Prostate gland (tissue), 2 donors: ENCODE measurements at regions not wholly inside any gene's neighbourhood (a gene's known extent, or its start where the extent isn't known, plus 50 kb on each side); places are given as distances from the start of the nearest gene placed in this dataset.

Experiments used
- DNase-seq: peaks from one replicate; pipeline ENCODE4 v3.0.0-alpha.2; 2019; ENCODE audit warnings: low spot score
- H3K27ac ChIP-seq, 2 donors: fragments of 200-600 bp; sonication (generic); 2 replicates each; pipeline ENCODE4 v1.5.1; 2017 to 2019
- H3K27me3 ChIP-seq: fragments of 200-600 bp; sonication (generic); replicated peaks from 2 replicates; pipeline ENCODE4 v1.5.1; 2019; ENCODE audit not compliant: insufficient read depth
- H3K36me3 ChIP-seq, 2 donors: fragments of 200-600 bp; sonication (generic); 1 replicate in 1 of 2; 2 replicates in 1 of 2; pipeline versions ENCODE4 v1.5.1 to v1.8.1; 2017 to 2019
- H3K4me1 ChIP-seq: fragments of 200-600 bp; sonication (generic); replicated peaks from 2 replicates; pipeline ENCODE4 v1.5.1; 2019
- H3K4me3 ChIP-seq, 2 donors: fragments of 200-600 bp; sonication (generic); 2 replicates each; pipeline ENCODE4 v1.5.1; 2017 to 2019
- H3K9me3 ChIP-seq: fragments of 200-600 bp; sonication (generic); 2 replicates; pipeline ENCODE4 v1.5.1; 2017
- POLR2A ChIP-seq: fragments of 450-650 bp; IDR thresholded peaks from one replicate; pipeline ENCODE4 v1.6.1; 2016; ENCODE audit warnings: antibody characterized with exemption, mild to moderate bottlenecking
- POLR2AphosphoS5 ChIP-seq: sonication (generic); formaldehyde crosslinking; IDR thresholded peaks from one replicate; pipeline ENCODE4 v1.6.1; 2017; ENCODE audit warnings: antibody characterized with exemption
- WGBS: methylation state at CpG from one replicate; pipeline ENCODE4 v1.1.5; 2018; 5-methylcytosine and 5-hydroxymethylcytosine counted together
- intact Hi-C: fragments of 100-400 bp; cut with DNase I; formaldehyde crosslinking; loops from one replicate; pipeline ENCODE4 v1.14.2; 2022
- TF ChIP-seq, protein P1 (sequence below), 4 experiments: fragments of 200-600 bp in 2 of 4; fragments of 450-650 bp in 2 of 4; sonication (generic) in 2 of 4; IDR thresholded peaks; 1 replicate in 3 of 4; 2 replicates in 1 of 4; pipeline ENCODE4 v1.5.1; 2016 to 2019; ENCODE audit warnings: antibody characterized with exemption in 4 of 4, mild to moderate bottlenecking in 2 of 4, moderate library complexity in 2 of 4

GRCh38 chr22:22129387-22129786 is 115.2 kb upstream of the VPREB1 start:
- WGBS, result 79% methylated on average over 3 of the region's 3 CpGs
- Histone ChIP-seq H3K36me3 (no peaks in the 10 kb centered on the region), H3K4me3 (no peak overlapping the region), H3K27me3 (no peaks in the 10 kb centered on the region), H3K4me1 (no peaks in the 10 kb centered on the region), H3K27ac (no peak overlapping the region), H3K9me3 (no peaks in the 10 kb centered on the region)
- no peak for DNase-seq
- TF ChIP-seq, protein P1, sequence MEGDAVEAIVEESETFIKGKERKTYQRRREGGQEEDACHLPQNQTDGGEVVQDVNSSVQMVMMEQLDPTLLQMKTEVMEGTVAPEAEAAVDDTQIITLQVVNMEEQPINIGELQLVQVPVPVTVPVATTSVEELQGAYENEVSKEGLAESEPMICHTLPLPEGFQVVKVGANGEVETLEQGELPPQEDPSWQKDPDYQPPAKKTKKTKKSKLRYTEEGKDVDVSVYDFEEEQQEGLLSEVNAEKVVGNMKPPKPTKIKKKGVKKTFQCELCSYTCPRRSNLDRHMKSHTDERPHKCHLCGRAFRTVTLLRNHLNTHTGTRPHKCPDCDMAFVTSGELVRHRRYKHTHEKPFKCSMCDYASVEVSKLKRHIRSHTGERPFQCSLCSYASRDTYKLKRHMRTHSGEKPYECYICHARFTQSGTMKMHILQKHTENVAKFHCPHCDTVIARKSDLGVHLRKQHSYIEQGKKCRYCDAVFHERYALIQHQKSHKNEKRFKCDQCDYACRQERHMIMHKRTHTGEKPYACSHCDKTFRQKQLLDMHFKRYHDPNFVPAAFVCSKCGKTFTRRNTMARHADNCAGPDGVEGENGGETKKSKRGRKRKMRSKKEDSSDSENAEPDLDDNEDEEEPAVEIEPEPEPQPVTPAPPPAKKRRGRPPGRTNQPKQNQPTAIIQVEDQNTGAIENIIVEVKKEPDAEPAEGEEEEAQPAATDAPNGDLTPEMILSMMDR (IDR thresholded peaks at IDR 0.05), result no peak
- TF ChIP-seq POLR2AphosphoS5, result no peak
- no peak for TF ChIP-seq POLR2A
- intact Hi-C loops, result no loop called here

- WGBS, result 86% methylated on average over 2 of the region's 2 CpGs
- Histone ChIP-seq H3K36me3 (no peaks in the 10 kb centered on the region), H3K4me3 (no peak overlapping the region), H3K27ac (no peak overlapping the region), H3K9me3 (no peaks in the 10 kb centered on the region), H3K4me1 (no peaks in the 10 kb centered on the region), H3K27me3 (no peaks in the 10 kb centered on the region)
- no peak for DNase-seq
- TF ChIP-seq POLR2A (no peak), POLR2AphosphoS5 (no peak)
- TF ChIP-seq, protein P1 (IDR thresholded peaks at IDR 0.05), result no peak
- intact Hi-C loops, result no loop called here
Observed at GRCh38 chr22:22128440-22128839, 116.1 kb upstream of the VPREB1 start.

- Histone ChIP-seq H3K27me3 (no peaks in the 10 kb centered on the region), H3K36me3 (no peaks in the 10 kb centered on the region), H3K4me3 (no peak overlapping the region), H3K27ac (no peak overlapping the region), H3K9me3 (no peaks in the 10 kb centered on the region), H3K4me1 (no peaks in the 10 kb centered on the region)
- intact Hi-C loops, result no loop called here
- WGBS, result 75% methylated on average over 5 of the region's 5 CpGs
- TF ChIP-seq POLR2A (no peak), POLR2AphosphoS5 (no peak)
- TF ChIP-seq, protein P1 (IDR thresholded peaks at IDR 0.05), result no peak
- DNase-seq, result no peak
Observed at GRCh38 chr22:22127100-22127499, 117.5 kb upstream of the VPREB1 start.

GRCh38 chr22:22125579-22126468 is 118.8 kb upstream of the VPREB1 start:
- no peak for TF ChIP-seq POLR2A
- TF ChIP-seq, protein P1 (IDR thresholded peaks at IDR 0.05), result no peak
- TF ChIP-seq POLR2AphosphoS5, result no peak
- no peaks in the 10 kb centered on the region for H3K4me1 ChIP-seq
- 85% methylated on average over 24 of the region's 24 CpGs for WGBS

More at GRCh38 chr22:22125579-22126468, 118.8 kb upstream of the VPREB1 start:
- H3K36me3 ChIP-seq, result no peaks in the 10 kb centered on the region
- H3K27ac ChIP-seq, result no peak overlapping the region
- H3K9me3 ChIP-seq, result no peaks in the 10 kb centered on the region
- intact Hi-C loops, result no loop called here
- H3K27me3 ChIP-seq, result no peaks in the 10 kb centered on the region
- DNase-seq, result no peak
- no peak overlapping the region for H3K4me3 ChIP-seq
